ENCODE measurements at regions not wholly inside any gene's neighbourhood (a gene's known extent, or its start where the extent isn't known, plus 50 kb on each side); places are given as distances from the start of the nearest gene placed in this dataset.

DNA sequence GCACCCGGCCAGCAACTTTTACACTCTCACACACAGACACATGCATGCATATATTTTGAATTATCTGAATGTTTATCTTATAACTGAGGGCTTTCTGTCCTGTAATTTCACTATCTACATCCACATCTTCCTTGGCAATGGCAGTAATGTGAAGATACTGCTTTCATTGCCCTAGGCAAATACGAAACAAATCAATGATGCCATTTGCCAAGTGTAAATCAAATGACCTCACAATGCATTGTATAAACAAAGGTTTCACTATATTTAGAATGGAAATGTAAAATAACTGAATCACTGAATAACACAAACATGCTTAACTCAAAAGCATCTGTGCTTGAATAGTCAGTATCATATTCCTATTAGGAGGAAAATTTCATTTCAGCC is 455.6 kb downstream of the TBL1XR1 start:
- TF ChIP-seq, protein P1, sequence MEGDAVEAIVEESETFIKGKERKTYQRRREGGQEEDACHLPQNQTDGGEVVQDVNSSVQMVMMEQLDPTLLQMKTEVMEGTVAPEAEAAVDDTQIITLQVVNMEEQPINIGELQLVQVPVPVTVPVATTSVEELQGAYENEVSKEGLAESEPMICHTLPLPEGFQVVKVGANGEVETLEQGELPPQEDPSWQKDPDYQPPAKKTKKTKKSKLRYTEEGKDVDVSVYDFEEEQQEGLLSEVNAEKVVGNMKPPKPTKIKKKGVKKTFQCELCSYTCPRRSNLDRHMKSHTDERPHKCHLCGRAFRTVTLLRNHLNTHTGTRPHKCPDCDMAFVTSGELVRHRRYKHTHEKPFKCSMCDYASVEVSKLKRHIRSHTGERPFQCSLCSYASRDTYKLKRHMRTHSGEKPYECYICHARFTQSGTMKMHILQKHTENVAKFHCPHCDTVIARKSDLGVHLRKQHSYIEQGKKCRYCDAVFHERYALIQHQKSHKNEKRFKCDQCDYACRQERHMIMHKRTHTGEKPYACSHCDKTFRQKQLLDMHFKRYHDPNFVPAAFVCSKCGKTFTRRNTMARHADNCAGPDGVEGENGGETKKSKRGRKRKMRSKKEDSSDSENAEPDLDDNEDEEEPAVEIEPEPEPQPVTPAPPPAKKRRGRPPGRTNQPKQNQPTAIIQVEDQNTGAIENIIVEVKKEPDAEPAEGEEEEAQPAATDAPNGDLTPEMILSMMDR (IDR thresholded peaks at IDR 0.05): no peak
- TF ChIP-seq POLR2A (IDR thresholded peaks at IDR 0.05): no peak

Measured in Peyer's patch (tissue), 4 donors.